ENCODE measurements at regions not wholly inside any gene's neighbourhood (a gene's known extent, or its start where the extent isn't known, plus 50 kb on each side); places are given as distances from the start of the nearest gene placed in this dataset.

DNA sequence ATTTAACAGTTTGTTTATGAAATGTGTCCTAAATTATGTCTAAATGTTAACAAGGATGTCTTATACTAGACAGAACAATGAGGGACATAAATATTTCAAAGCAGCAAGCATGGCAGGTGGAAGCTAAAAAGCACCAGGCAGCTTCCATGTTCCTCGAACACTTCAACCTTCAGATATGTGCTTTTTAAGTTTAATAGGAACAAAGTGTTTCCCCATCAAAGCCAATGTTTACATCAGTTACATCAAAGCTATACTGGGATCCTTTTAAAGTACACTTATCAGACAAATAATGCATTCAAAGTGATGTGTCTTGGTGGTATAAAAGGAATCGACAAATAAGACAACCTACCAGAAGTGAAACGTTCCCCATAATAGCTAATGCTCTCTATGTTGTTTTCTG lies 2841.1 kb upstream of the PCDH20 start:
- Histone ChIP-seq H3K9me3 (no peaks in the 10 kb centered on the region), H3K27ac (no peak overlapping the region), H3K4me1 (no peaks in the 10 kb centered on the region), H3K4me3 (no peak overlapping the region), H3K36me3 (no peaks in the 10 kb centered on the region), H3K27me3 (no peaks in the 10 kb centered on the region)
- intact Hi-C loops (cut with DNase I): no loop called here
- WGBS, 2 donors: 44 to 45% methylated on average over 3 of the region's 3 CpGs
- TF ChIP-seq CTCF (IDR thresholded peaks at IDR 0.05) (no peak), POLR2A (IDR thresholded peaks at IDR 0.05) (no peak)
- no peak for DNase-seq

DNA sequence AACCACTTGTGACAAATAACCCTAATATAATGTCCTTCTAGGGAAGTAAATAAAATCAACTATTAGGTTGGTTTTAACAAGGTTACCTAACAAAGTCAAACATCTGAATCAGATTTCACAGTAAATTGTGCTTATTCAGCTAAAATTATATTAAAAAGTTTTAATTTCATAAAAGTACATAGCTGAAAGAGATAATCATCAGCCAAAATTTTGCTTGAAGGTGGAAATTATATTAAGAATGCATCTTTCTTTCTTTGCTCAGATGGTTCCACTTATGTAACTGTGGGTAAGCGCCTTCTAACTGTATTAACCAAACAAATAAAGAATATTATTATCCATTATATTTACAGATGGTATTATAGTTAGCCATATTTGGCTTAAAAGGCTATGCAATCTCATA lies 2840.3 kb upstream of the PCDH20 start:
- no peak overlapping the region for H3K27ac ChIP-seq
- WGBS, 2 donors: 45 to 66% methylated on average over 1 of the region's 1 CpG
- no peak for TF ChIP-seq CTCF (IDR thresholded peaks at IDR 0.05)
- no peak for TF ChIP-seq POLR2A (IDR thresholded peaks at IDR 0.05)
- H3K9me3 ChIP-seq: peaks cover 0 to 5% (median 0%) of the 10 kb centered on the region in 3 donors
- no peak for DNase-seq
- no peaks in the 10 kb centered on the region for H3K27me3 ChIP-seq
- H3K36me3 ChIP-seq: no peaks in the 10 kb centered on the region
- no peaks in the 10 kb centered on the region for H3K4me1 ChIP-seq
- H3K4me3 ChIP-seq: no peak overlapping the region
- intact Hi-C loops (cut with DNase I): no loop called here

DNA sequence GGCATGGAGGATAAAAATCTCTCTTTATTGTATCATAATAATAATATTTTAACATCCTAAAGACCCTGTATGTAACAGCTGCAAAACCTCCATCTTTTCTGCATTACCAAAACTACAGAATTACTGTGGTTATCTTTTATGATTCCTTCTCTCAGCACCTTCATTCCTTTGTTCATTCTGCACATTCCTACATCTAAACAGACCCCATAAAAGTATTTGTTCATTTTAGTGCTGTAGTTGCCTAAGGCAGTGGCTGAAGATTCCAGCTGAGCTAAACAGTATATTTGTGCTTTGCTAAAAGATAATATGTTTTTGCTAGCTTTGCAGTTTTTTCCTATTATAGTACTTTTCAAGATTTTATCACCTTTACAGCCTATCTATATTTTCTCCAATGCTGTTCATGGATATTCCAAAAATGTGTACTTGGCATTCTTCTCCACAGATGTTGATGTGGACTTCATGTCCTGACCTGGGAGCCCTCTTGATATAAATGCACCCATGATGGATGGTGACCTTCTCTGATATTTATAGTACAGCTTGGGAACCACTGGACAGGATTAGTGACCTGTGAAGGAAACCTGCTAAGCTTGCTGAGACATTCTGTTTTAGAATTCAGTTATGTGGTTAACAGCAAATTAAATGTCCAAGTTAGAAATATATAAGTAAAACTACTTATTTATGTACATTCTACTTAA lies 2832.9 kb upstream of the PCDH20 start:
- Histone ChIP-seq H3K4me1 (no peaks in the 10 kb centered on the region), H3K27ac (no peak overlapping the region), H3K4me3 (no peak overlapping the region), H3K27me3 (no peaks in the 10 kb centered on the region), H3K9me3 (peaks cover 0 to 9% (median 0%) of the 10 kb centered on the region in 3 donors), H3K36me3 (no peaks in the 10 kb centered on the region)
- TF ChIP-seq POLR2A (IDR thresholded peaks at IDR 0.05) (no peak), CTCF (IDR thresholded peaks at IDR 0.05) (no peak)
- intact Hi-C loops (cut with DNase I): no loop called here
- DNase-seq: no peak

DNA sequence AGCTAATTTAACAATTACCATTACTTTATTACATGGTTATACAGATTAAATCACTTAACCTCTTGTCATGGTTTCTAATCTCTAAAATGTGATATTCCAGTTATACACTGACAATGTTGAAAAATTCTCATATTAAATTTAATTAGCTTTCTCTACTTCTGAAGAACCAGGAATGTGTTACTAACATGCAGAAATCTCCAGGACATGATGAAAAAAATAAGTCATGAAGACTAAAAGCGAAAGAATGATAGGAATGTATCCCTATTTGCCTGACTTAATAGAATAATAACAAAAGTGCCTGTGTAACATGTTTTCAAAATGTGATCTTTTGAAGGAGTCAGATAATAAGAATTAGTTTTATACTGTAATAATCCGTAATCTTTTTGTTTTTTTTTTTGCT lies 2823.7 kb upstream of the PCDH20 start:
- Histone ChIP-seq H3K4me3 (no peak overlapping the region), H3K27ac (no peak overlapping the region), H3K27me3 (no peaks in the 10 kb centered on the region), H3K36me3 (no peaks in the 10 kb centered on the region), H3K4me1 (no peaks in the 10 kb centered on the region), H3K9me3 (peaks cover 0 to 7% (median 0%) of the 10 kb centered on the region in 3 donors)
- intact Hi-C loops (cut with DNase I): no loop called here
- DNase-seq: no peak
- TF ChIP-seq CTCF (IDR thresholded peaks at IDR 0.05): no peak
- no peak for TF ChIP-seq POLR2A (IDR thresholded peaks at IDR 0.05)
- 48 to 52% methylated on average over 2 of the region's 2 CpGs for WGBS, 2 donors

DNA sequence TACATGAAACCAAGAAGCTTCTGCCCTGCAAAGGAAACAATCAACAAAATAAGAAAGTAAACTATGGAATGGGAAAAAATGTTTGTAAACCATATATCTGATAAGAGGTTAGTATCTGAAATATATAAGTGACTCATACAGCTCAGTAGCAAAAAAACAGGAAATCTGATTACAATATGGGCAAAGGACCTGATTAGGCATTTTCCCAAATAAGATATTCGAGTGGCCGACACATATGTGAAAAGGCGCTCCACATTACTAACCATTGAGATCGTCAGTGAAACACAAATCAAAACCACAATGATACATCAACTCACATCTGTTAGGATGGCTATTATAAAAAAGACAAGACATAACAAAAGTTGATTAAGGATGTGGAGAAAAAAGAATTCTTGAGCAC lies 2818.6 kb upstream of the PCDH20 start:
- H3K4me3 ChIP-seq: no peak overlapping the region
- H3K9me3 ChIP-seq: peaks cover 0 to 5% (median 0%) of the 10 kb centered on the region in 3 donors
- H3K27me3 ChIP-seq: no peaks in the 10 kb centered on the region
- DNase-seq: no peak
- no peak overlapping the region for H3K27ac ChIP-seq
- TF ChIP-seq CTCF (IDR thresholded peaks at IDR 0.05) (no peak), POLR2A (IDR thresholded peaks at IDR 0.05) (no peak)
- intact Hi-C loops (cut with DNase I): no loop called here
- no peaks in the 10 kb centered on the region for H3K36me3 ChIP-seq
- WGBS, 2 donors: 60 to 90% methylated on average over 4 of the region's 4 CpGs
- no peaks in the 10 kb centered on the region for H3K4me1 ChIP-seq
